ENCODE measurements at regions not wholly inside any gene's neighbourhood (a gene's known extent, or its start where the extent isn't known, plus 50 kb on each side); places are given as distances from the start of the nearest gene placed in this dataset.

- TF ChIP-seq POLR2AphosphoS5 (IDR thresholded peaks at IDR 0.05; ENCODE audit: low read depth, low read length) (no peak), POLR2A (IDR thresholded peaks at IDR 0.05; ENCODE audit: low read depth, low read length) (no peak)
Measured at GRCh38 chr1:69436151-69436550, 131.6 kb upstream of the LRRC7 start.

All from GM12892 (cell line).